ENCODE measurements at regions not wholly inside any gene's neighbourhood (a gene's known extent, or its start where the extent isn't known, plus 50 kb on each side); places are given as distances from the start of the nearest gene placed in this dataset.

GRCh38 chr2:156702541-156702940 lies 266.4 kb downstream of the GPD2 start:
- intact Hi-C loops (cut with DNase I) = no loop called here

GRCh38 chr2:156703642-156704041 lies 267.5 kb downstream of the GPD2 start:
- Histone ChIP-seq H3K4me3 (no peak overlapping the region), H3K9me3 (no peaks in the 10 kb centered on the region), H3K27me3 (no peaks in the 10 kb centered on the region), H3K27ac (no peak overlapping the region), H3K4me1 (no peaks in the 10 kb centered on the region), H3K36me3 (no peaks in the 10 kb centered on the region)
- DNase-seq (no peak), ATAC-seq (no peak)
- intact Hi-C loops (cut with DNase I) = no loop called here
- no peak for TF ChIP-seq CTCF (IDR thresholded peaks at IDR 0.05)

More at GRCh38 chr2:156702541-156702940, 266.4 kb downstream of the GPD2 start:
- ATAC-seq = no peak
- Histone ChIP-seq H3K4me1 (no peaks in the 10 kb centered on the region), H3K27ac (no peak overlapping the region), H3K27me3 (no peaks in the 10 kb centered on the region), H3K9me3 (no peaks in the 10 kb centered on the region), H3K36me3 (no peaks in the 10 kb centered on the region), H3K4me3 (no peak overlapping the region)
- no peak for TF ChIP-seq CTCF (IDR thresholded peaks at IDR 0.05)
- no peak for DNase-seq

- no peak for TF ChIP-seq CTCF (IDR thresholded peaks at IDR 0.05)
- Histone ChIP-seq H3K4me3 (no peak overlapping the region), H3K36me3 (no peaks in the 10 kb centered on the region), H3K9me3 (no peaks in the 10 kb centered on the region), H3K27me3 (no peaks in the 10 kb centered on the region), H3K27ac (no peak overlapping the region), H3K4me1 (no peaks in the 10 kb centered on the region)
- intact Hi-C loops (cut with DNase I) = no loop called here
- peak in 2 of 4 donors; percentile 33 to 56 for DNase-seq
- no peak for ATAC-seq
Observed at GRCh38 chr2:156704132-156704531, 268.0 kb downstream of the GPD2 start.

GRCh38 chr2:156704617-156705016 lies 268.4 kb downstream of the GPD2 start:
- intact Hi-C loops (cut with DNase I) = no loop called here
- TF ChIP-seq CTCF (IDR thresholded peaks at IDR 0.05) = no peak
- H3K4me3 ChIP-seq = no peak overlapping the region
- no peak overlapping the region for H3K27ac ChIP-seq
- H3K36me3 ChIP-seq = no peaks in the 10 kb centered on the region
- no peaks in the 10 kb centered on the region for H3K27me3 ChIP-seq
- DNase-seq = peak in 1 of 4 donors; percentile 25
- H3K4me1 ChIP-seq = no peaks in the 10 kb centered on the region
- no peaks in the 10 kb centered on the region for H3K9me3 ChIP-seq
- no peak for ATAC-seq

- Histone ChIP-seq H3K4me3 (no peak overlapping the region), H3K36me3 (no peaks in the 10 kb centered on the region), H3K27ac (no peak overlapping the region), H3K4me1 (no peaks in the 10 kb centered on the region), H3K9me3 (no peaks in the 10 kb centered on the region), H3K27me3 (no peaks in the 10 kb centered on the region)
- no peak for ATAC-seq
- no peak for DNase-seq
- intact Hi-C loops (cut with DNase I) = no loop called here
- no peak for TF ChIP-seq CTCF (IDR thresholded peaks at IDR 0.05)
Observed at GRCh38 chr2:156706576-156706975, 270.4 kb downstream of the GPD2 start.

Measured in left lung (tissue), 4 donors.